ENCODE measurements at regions not wholly inside any gene's neighbourhood (a gene's known extent, or its start where the extent isn't known, plus 50 kb on each side); places are given as distances from the start of the nearest gene placed in this dataset.
"Not testable (repeated sequence)": the region's sequence is repeated elsewhere in the genome, so short reads cannot be mapped to it uniquely, and the experiment has no call there.

- no peak for DNase-seq (ENCODE audit: insufficient read length)
- no peak for FAIRE-seq
- TF ChIP-seq TAF1 (IDR thresholded peaks at IDR 0.05; ENCODE audit: borderline replicate concordance, low read depth, low read length) (no peak), POLR2A (IDR thresholded peaks at IDR 0.05; ENCODE audit: low read depth, low read length) (no peak), POLR2AphosphoS5 (IDR thresholded peaks at IDR 0.05; ENCODE audit: low read depth, low read length) (no peak)
Observed at GRCh38 chr5:67770431-67771025, 445.0 kb upstream of the PIK3R1 start.

- FAIRE-seq (no peak), DNase-seq (ENCODE audit: insufficient read length) (no peak)
- TF ChIP-seq POLR2A (IDR thresholded peaks at IDR 0.05; ENCODE audit: low read depth, low read length) (no peak), TAF1 (IDR thresholded peaks at IDR 0.05; ENCODE audit: borderline replicate concordance, low read depth, low read length) (no peak), POLR2AphosphoS5 (IDR thresholded peaks at IDR 0.05; ENCODE audit: low read depth, low read length) (no peak)
Observed at GRCh38 chr5:67765697-67766096, 449.9 kb upstream of the PIK3R1 start.

- FAIRE-seq = not testable (repeated sequence)
Observed at GRCh38 chr5:67757771-67758170, 457.8 kb upstream of the PIK3R1 start.

GRCh38 chr5:67752357-67752708, 463.2 kb upstream of the PIK3R1 start:
- FAIRE-seq = no peak
- TF ChIP-seq POLR2AphosphoS5 (IDR thresholded peaks at IDR 0.05; ENCODE audit: low read depth, low read length) (no peak), POLR2A (IDR thresholded peaks at IDR 0.05; ENCODE audit: low read depth, low read length) (no peak), TAF1 (IDR thresholded peaks at IDR 0.05; ENCODE audit: borderline replicate concordance, low read depth, low read length) (no peak)
- DNase-seq (ENCODE audit: insufficient read length) = no peak

More at GRCh38 chr5:67757771-67758170, 457.8 kb upstream of the PIK3R1 start:
- not testable (repeated sequence) for DNase-seq (ENCODE audit: insufficient read length)

- FAIRE-seq (no peak), DNase-seq (ENCODE audit: insufficient read length) (no peak)
- TF ChIP-seq POLR2AphosphoS5 (IDR thresholded peaks at IDR 0.05; ENCODE audit: low read depth, low read length) (no peak), TAF1 (IDR thresholded peaks at IDR 0.05; ENCODE audit: borderline replicate concordance, low read depth, low read length) (no peak), POLR2A (IDR thresholded peaks at IDR 0.05; ENCODE audit: low read depth, low read length) (no peak)
Observed at GRCh38 chr5:67748165-67748690, 467.3 kb upstream of the PIK3R1 start.

GRCh38 chr5:67747096-67747495, 468.5 kb upstream of the PIK3R1 start:
- DNase-seq (ENCODE audit: insufficient read length) = no peak
- TF ChIP-seq POLR2A (IDR thresholded peaks at IDR 0.05; ENCODE audit: low read depth, low read length) (no peak), TAF1 (IDR thresholded peaks at IDR 0.05; ENCODE audit: borderline replicate concordance, low read depth, low read length) (no peak), POLR2AphosphoS5 (IDR thresholded peaks at IDR 0.05; ENCODE audit: low read depth, low read length) (no peak)
- no peak for FAIRE-seq

GRCh38 chr5:67746608-67747007, 468.9 kb upstream of the PIK3R1 start:
- not testable (repeated sequence) for FAIRE-seq; DNase-seq (ENCODE audit: insufficient read length)

- no peak for FAIRE-seq
- no peak for TF ChIP-seq POLR2AphosphoS5 (IDR thresholded peaks at IDR 0.05; ENCODE audit: low read depth, low read length)
- no peak for TF ChIP-seq TAF1 (IDR thresholded peaks at IDR 0.05; ENCODE audit: borderline replicate concordance, low read depth, low read length)
- TF ChIP-seq POLR2A (IDR thresholded peaks at IDR 0.05; ENCODE audit: low read depth, low read length) = no peak
- DNase-seq (ENCODE audit: insufficient read length) = no peak
Observed at GRCh38 chr5:67746103-67746502, 469.5 kb upstream of the PIK3R1 start.

- FAIRE-seq = no peak
- DNase-seq (ENCODE audit: insufficient read length) = no peak
- TF ChIP-seq POLR2A (IDR thresholded peaks at IDR 0.05; ENCODE audit: low read depth, low read length) = no peak
- no peak for TF ChIP-seq TAF1 (IDR thresholded peaks at IDR 0.05; ENCODE audit: borderline replicate concordance, low read depth, low read length)
- no peak for TF ChIP-seq POLR2AphosphoS5 (IDR thresholded peaks at IDR 0.05; ENCODE audit: low read depth, low read length)
Observed at GRCh38 chr5:67732921-67733320, 482.6 kb upstream of the PIK3R1 start.

GRCh38 chr5:67732471-67732870, 483.1 kb upstream of the PIK3R1 start:
- TF ChIP-seq POLR2A (IDR thresholded peaks at IDR 0.05; ENCODE audit: low read depth, low read length) (no peak), POLR2AphosphoS5 (IDR thresholded peaks at IDR 0.05; ENCODE audit: low read depth, low read length) (no peak), TAF1 (IDR thresholded peaks at IDR 0.05; ENCODE audit: borderline replicate concordance, low read depth, low read length) (no peak)
- FAIRE-seq = no peak

GRCh38 chr5:67731886-67732285, 483.7 kb upstream of the PIK3R1 start:
- TF ChIP-seq POLR2A (IDR thresholded peaks at IDR 0.05; ENCODE audit: low read depth, low read length) (no peak), TAF1 (IDR thresholded peaks at IDR 0.05; ENCODE audit: borderline replicate concordance, low read depth, low read length) (no peak), POLR2AphosphoS5 (IDR thresholded peaks at IDR 0.05; ENCODE audit: low read depth, low read length) (no peak)
- DNase-seq (ENCODE audit: insufficient read length) (no peak), FAIRE-seq (no peak)

More at GRCh38 chr5:67732471-67732870, 483.1 kb upstream of the PIK3R1 start:
- DNase-seq (ENCODE audit: insufficient read length) = no peak

- TF ChIP-seq POLR2A (IDR thresholded peaks at IDR 0.05; ENCODE audit: low read depth, low read length) = no peak
- no peak for TF ChIP-seq TAF1 (IDR thresholded peaks at IDR 0.05; ENCODE audit: borderline replicate concordance, low read depth, low read length)
- TF ChIP-seq POLR2AphosphoS5 (IDR thresholded peaks at IDR 0.05; ENCODE audit: low read depth, low read length) = no peak
- DNase-seq (ENCODE audit: insufficient read length) = no peak
- no peak for FAIRE-seq
Observed at GRCh38 chr5:67730917-67731474, 484.6 kb upstream of the PIK3R1 start.
